HepG2 (cell line): ENCODE measurements at regions not wholly inside any gene's neighbourhood (a gene's known extent, or its start where the extent isn't known, plus 50 kb on each side); places are given as distances from the start of the nearest gene placed in this dataset.

ENCODE experiments used
- ATAC-seq: fragments of 200-7000 bp; cut with Tn5 transposase; 3 replicates; pipeline ENCODE4 v1.9.1; 2020; ENCODE audit warnings: mild to moderate bottlenecking, moderate library complexity
- BruUV-seq: library from RNA; stranded (reverse); fragments of 400-500 nt; replicated peaks from 2 replicates; lab custom pipeline; 2021; lab: Mats Ljungman, UMichigan
- CTCF ChIA-PET: fragments of 300-600 bp; formaldehyde crosslinking; extraction: SDS; loops from one replicate; lab custom pipeline; 2021; ENCODE audit warnings: low total read pairs, inconsistent platforms, low intra/inter-chr PET ratio; lab: Yijun Ruan, JAX
- POLR2A ChIA-PET: fragments of 350-600 bp; sonication (Branson Sonifier 250); formaldehyde crosslinking; loops from one replicate; lab custom pipeline; 2020; ENCODE audit warnings: antibody characterized with exemption, inconsistent platforms; lab: Yijun Ruan, JAX
- DNase-seq: peaks from one replicate; pipeline ENCODE4 v3.0.0-alpha.2; 2015; ENCODE audit warnings: low spot score
- FAIRE-seq: peaks from 3 replicates; lab custom pipeline; 2011; peaks lifted over from hg19 to GRCh38; lab: Jason Lieb, UNC
- H2AFZ ChIP-seq: one replicate; pipeline ENCODE4 v1.6.1; 2011; ENCODE audit warnings: low read length, inconsistent platforms
- H3K27ac ChIP-seq: fragments of 300-600 bp; 3 replicates; pipeline ENCODE4 v1.8.0; 2011; ENCODE audit warnings: mixed run types, mild to moderate bottlenecking, mixed read lengths, low read length, inconsistent platforms; ENCODE audit not compliant: insufficient read depth; ENCODE audit errors: extremely low read length
- H3K27me3 ChIP-seq, 2 experiments: fragments of 200-600 bp in 1 of 2; 2 replicates in 1 of 2; 3 replicates in 1 of 2; pipeline versions ENCODE4 v1.6.0 to v1.8.0; 2011; ENCODE audit warnings: low read length in 2 of 2, mild to moderate bottlenecking in 2 of 2, moderate library complexity in 2 of 2, inconsistent platforms in 1 of 2; ENCODE audit not compliant: insufficient read depth in 2 of 2, control insufficient read depth in 1 of 2
- H3K36me3 ChIP-seq, 2 experiments: fragments of 200-600 bp in 1 of 2; replicated peaks in 1 of 2; 2 replicates in 1 of 2; 3 replicates in 1 of 2; pipeline versions ENCODE4 v1.5.1 to v1.8.0; 2011; ENCODE audit warnings: low read length in 2 of 2, inconsistent platforms in 1 of 2; ENCODE audit not compliant: insufficient read depth in 2 of 2, control insufficient read depth in 1 of 2
- H3K4me1 ChIP-seq: 2 replicates; pipeline ENCODE4 v1.5.1; 2012; ENCODE audit warnings: low read length, inconsistent platforms; ENCODE audit not compliant: insufficient read depth
- H3K4me2 ChIP-seq: 2 replicates; pipeline ENCODE4 v1.6.0; 2011; ENCODE audit warnings: low read depth, low read length, inconsistent platforms
- H3K4me3 ChIP-seq, 3 experiments: fragments of 200-600 bp in 1 of 3; sonication (generic), shearing (Covaris generic) in 1 of 3; replicated peaks in 1 of 3; 2 replicates each; pipeline ENCODE4 v1.5.1; 2011 to 2016; ENCODE audit warnings: low read length in 3 of 3, inconsistent platforms in 2 of 3, low read depth in 2 of 3, mild to moderate bottlenecking in 2 of 3, control low read depth in 1 of 3, mixed read lengths in 1 of 3; ENCODE audit not compliant: insufficient read depth in 1 of 3
- H3K79me2 ChIP-seq: one replicate; pipeline ENCODE4 v1.6.1; 2011; ENCODE audit warnings: low read length, inconsistent platforms; ENCODE audit not compliant: insufficient read depth
- H3K9ac ChIP-seq: 2 replicates; pipeline ENCODE4 v1.6.0; 2011; ENCODE audit warnings: mild to moderate bottlenecking, low read depth, low read length, inconsistent platforms; ENCODE audit not compliant: insufficient read depth
- H3K9me3 ChIP-seq: 2 replicates; pipeline ENCODE4 v1.5.1; 2012; ENCODE audit warnings: mild to moderate bottlenecking, low read length
- H4K20me1 ChIP-seq: 2 replicates; pipeline ENCODE4 v1.6.0; 2011; ENCODE audit warnings: inconsistent platforms, mild to moderate bottlenecking, low read length, moderate library complexity; ENCODE audit not compliant: insufficient read depth
- DR1 ChIP-seq: sonication (generic); formaldehyde crosslinking; IDR thresholded peaks from 2 replicates; pipeline ENCODE4 v1.8.0; 2021; ENCODE audit warnings: mild to moderate bottlenecking, missing genetic modification reagents, inconsistent platforms
- FOXC1 ChIP-seq: sonication (generic); formaldehyde crosslinking; IDR thresholded peaks from 2 replicates; pipeline ENCODE4 v1.8.0; 2022; ENCODE audit warnings: mild to moderate bottlenecking, missing genetic modification reagents, borderline replicate concordance
- HCFC1 ChIP-seq: fragments of 150-350 bp; IDR thresholded peaks from 2 replicates; pipeline ENCODE4 v1.6.1; 2014; ENCODE audit warnings: low read depth, low read length
- HNRNPH1 ChIP-seq: fragments of 200-400 bp; formaldehyde crosslinking; optimal IDR thresholded peaks from 2 replicates; pipeline ENCODE3; 2017; ENCODE audit warnings: mild to moderate bottlenecking, low read depth, low read length
- HOXA9 ChIP-seq: sonication (generic); formaldehyde crosslinking; IDR thresholded peaks from 2 replicates; pipeline ENCODE4 v1.8.1; 2022; ENCODE audit warnings: missing genetic modification reagents, mild to moderate bottlenecking, moderate library complexity, borderline replicate concordance
- KDM3A ChIP-seq: IDR thresholded peaks from 2 replicates; pipeline ENCODE4 v1.6.1; 2018; ENCODE audit warnings: low read depth, missing compliant biosample characterization
- KIAA2018 ChIP-seq: sonication (generic); formaldehyde crosslinking; IDR thresholded peaks from 2 replicates; pipeline ENCODE4 v1.5.0; 2020; ENCODE audit warnings: mild to moderate bottlenecking, missing genetic modification reagents, borderline replicate concordance
- NFKB2 ChIP-seq: sonication (generic); formaldehyde crosslinking; IDR thresholded peaks from 2 replicates; pipeline ENCODE4 v1.4.0; 2020; ENCODE audit warnings: missing genetic modification reagents, borderline replicate concordance
- SNAI1 ChIP-seq: sonication (generic); formaldehyde crosslinking; IDR thresholded peaks from 2 replicates; pipeline ENCODE4 v1.5.0; 2020; ENCODE audit warnings: mild to moderate bottlenecking, missing genetic modification reagents, borderline replicate concordance
- ZBTB8A ChIP-seq: sonication (generic); formaldehyde crosslinking; IDR thresholded peaks from 2 replicates; pipeline ENCODE4 v1.4.0; 2020; ENCODE audit warnings: mild to moderate bottlenecking, low read depth, missing genetic modification reagents, borderline replicate concordance
- WGBS: methylation state at CpG from one replicate; pipeline ENCODE4 v1.1.6; 2017; ENCODE audit warnings: low lambda C conversion rate; 5-methylcytosine and 5-hydroxymethylcytosine counted together
- in situ Hi-C: cut with HindIII; loops from 2 replicates; pipeline ENCODE4 v1.10.0; 2017; ENCODE audit warnings: low pct_unique_long_range_greater_than_20kb; ENCODE audit not compliant: extremely low pct_ligation_motif_present
- intact Hi-C: fragments of 100-400 bp; cut with micrococcal nuclease; formaldehyde crosslinking; loops from one replicate; pipeline ENCODE4 v1.10.0; 2022; ENCODE audit not compliant: unreplicated experiment

GRCh38 chr6:148085631-148086331, 256.9 kb upstream of the SASH1 start:
- BruUV-seq: no TSS peak
- no peaks in the 10 kb centered on the region for H3K36me3 ChIP-seq
- DNase-seq (no peak), ATAC-seq (no peak), FAIRE-seq (no peak)
- no peaks in the 10 kb centered on the region for H3K4me1 ChIP-seq
- H3K79me2 ChIP-seq: no peaks in the 10 kb centered on the region
- WGBS: 79% methylated on average over 3 of the region's 3 CpGs
- CTCF ChIA-PET: no interaction called here
- no peak overlapping the region for H3K4me3 ChIP-seq
- POLR2A ChIA-PET: no interaction called here
- in situ Hi-C loops: no loop called here
- no peak overlapping the region for H3K27ac ChIP-seq
- H3K9me3 ChIP-seq: no peaks in the 10 kb centered on the region; the same call in 1 of the 2 replicates
- no peaks in the 10 kb centered on the region for H4K20me1 ChIP-seq
- H3K9ac ChIP-seq: no peak overlapping the region
- H3K4me2 ChIP-seq: no peak overlapping the region
- intact Hi-C loops: no loop called here
- no peak overlapping the region for H2AFZ ChIP-seq
- H3K27me3 ChIP-seq: no peaks in the 10 kb centered on the region
- TF ChIP-seq SNAI1 (no peak), DR1 (CRISPR knock-in tag) (no peak), HOXA9 (CRISPR knock-in tag) (no peak), KIAA2018 (CRISPR knock-in tag) (no peak), ZBTB8A (no peak), HNRNPH1 (no peak), KDM3A (CRISPR knock-in tag) (no peak), NFKB2 (no peak), FOXC1 (no peak), HCFC1 (no peak)
